GM12875 (cell line): ENCODE measurements at regions not wholly inside any gene's neighbourhood (a gene's known extent, or its start where the extent isn't known, plus 50 kb on each side); places are given as distances from the start of the nearest gene placed in this dataset.

Experiments used
- H3K4me3 ChIP-seq: one replicate; pipeline ENCODE4 v1.5.1; 2011; ENCODE audit warnings: low read depth, low read length, control low read depth
- CTCF ChIP-seq: IDR thresholded peaks from 2 replicates; pipeline ENCODE4 v1.5.1; 2011; ENCODE audit warnings: low read depth, mild to moderate bottlenecking, control low read depth, inconsistent platforms, low read length, moderate library complexity, borderline replicate concordance; ENCODE audit not compliant: insufficient read depth

- no peak overlapping the region for H3K4me3 ChIP-seq
- TF ChIP-seq CTCF: no peak
Observed at GRCh38 chr14:82759656-82760055, 1226.0 kb upstream of the SEL1L start.

- TF ChIP-seq CTCF: no peak
- H3K4me3 ChIP-seq: no peak overlapping the region
Observed at GRCh38 chr14:82766123-82766522, 1232.5 kb upstream of the SEL1L start.

- H3K4me3 ChIP-seq: no peak overlapping the region
- TF ChIP-seq CTCF: no peak
Observed at GRCh38 chr14:82766996-82767395, 1233.3 kb upstream of the SEL1L start.

GRCh38 chr14:82776958-82777357 is 1243.3 kb upstream of the SEL1L start:
- no peak for TF ChIP-seq CTCF
- H3K4me3 ChIP-seq: no peak overlapping the region

GRCh38 chr14:82778008-82778590 is 1244.4 kb upstream of the SEL1L start:
- no peak for TF ChIP-seq CTCF
- no peak overlapping the region for H3K4me3 ChIP-seq

GRCh38 chr14:82778601-82779000 is 1244.9 kb upstream of the SEL1L start:
- no peak for TF ChIP-seq CTCF
- no peak overlapping the region for H3K4me3 ChIP-seq

- H3K4me3 ChIP-seq: no peak overlapping the region
- TF ChIP-seq CTCF: no peak
Observed at GRCh38 chr14:82779301-82779700, 1245.6 kb upstream of the SEL1L start.
